Subcutaneous abdominal adipose tissue (tissue), 5 donors: ENCODE measurements at regions not wholly inside any gene's neighbourhood (a gene's known extent, or its start where the extent isn't known, plus 50 kb on each side); places are given as distances from the start of the nearest gene placed in this dataset.
"Not testable (repeated sequence)": the region's sequence is repeated elsewhere in the genome, so short reads cannot be mapped to it uniquely, and the experiment has no call there.

Experiments used
- H3K27ac ChIP-seq: one replicate; pipeline ENCODE4 v1.7.0; 2013; ENCODE audit warnings: low read depth, mild to moderate bottlenecking, inconsistent platforms, low read length, moderate library complexity
- H3K27me3 ChIP-seq, 5 donors: one replicate each; pipeline ENCODE4 v1.7.0; 2013; ENCODE audit warnings: low read length in 5 of 5, inconsistent platforms in 1 of 5; ENCODE audit not compliant: control insufficient read depth in 5 of 5, insufficient read depth in 4 of 5
- H3K36me3 ChIP-seq, 5 donors: one replicate each; pipeline ENCODE4 v1.7.0; 2013; ENCODE audit warnings: low read length in 5 of 5; ENCODE audit not compliant: control insufficient read depth in 5 of 5, insufficient read depth in 5 of 5
- H3K4me1 ChIP-seq, 5 donors: one replicate each; pipeline ENCODE4 v1.7.0; 2013; ENCODE audit warnings: low read length in 5 of 5, mild to moderate bottlenecking in 3 of 5, moderate library complexity in 1 of 5; ENCODE audit not compliant: control insufficient read depth in 5 of 5, insufficient read depth in 5 of 5
- H3K4me3 ChIP-seq, 5 donors: one replicate each; pipeline ENCODE4 v1.7.0; 2013; ENCODE audit warnings: low read length in 5 of 5, low read depth in 1 of 5
- H3K9ac ChIP-seq, 5 donors: one replicate each; pipeline ENCODE4 v1.7.0; 2013; ENCODE audit warnings: low read length in 5 of 5, mild to moderate bottlenecking in 4 of 5, moderate library complexity in 3 of 5
- H3K9me3 ChIP-seq, 5 donors: one replicate each; pipeline ENCODE4 v1.7.0; 2013; ENCODE audit warnings: low read length in 5 of 5; ENCODE audit not compliant: control insufficient read depth in 5 of 5
- donor health status: healthy.
- donor health status: healthy.
- donor health status: healthy.
- donor health status: healthy.
- donor health status: healthy.

DNA sequence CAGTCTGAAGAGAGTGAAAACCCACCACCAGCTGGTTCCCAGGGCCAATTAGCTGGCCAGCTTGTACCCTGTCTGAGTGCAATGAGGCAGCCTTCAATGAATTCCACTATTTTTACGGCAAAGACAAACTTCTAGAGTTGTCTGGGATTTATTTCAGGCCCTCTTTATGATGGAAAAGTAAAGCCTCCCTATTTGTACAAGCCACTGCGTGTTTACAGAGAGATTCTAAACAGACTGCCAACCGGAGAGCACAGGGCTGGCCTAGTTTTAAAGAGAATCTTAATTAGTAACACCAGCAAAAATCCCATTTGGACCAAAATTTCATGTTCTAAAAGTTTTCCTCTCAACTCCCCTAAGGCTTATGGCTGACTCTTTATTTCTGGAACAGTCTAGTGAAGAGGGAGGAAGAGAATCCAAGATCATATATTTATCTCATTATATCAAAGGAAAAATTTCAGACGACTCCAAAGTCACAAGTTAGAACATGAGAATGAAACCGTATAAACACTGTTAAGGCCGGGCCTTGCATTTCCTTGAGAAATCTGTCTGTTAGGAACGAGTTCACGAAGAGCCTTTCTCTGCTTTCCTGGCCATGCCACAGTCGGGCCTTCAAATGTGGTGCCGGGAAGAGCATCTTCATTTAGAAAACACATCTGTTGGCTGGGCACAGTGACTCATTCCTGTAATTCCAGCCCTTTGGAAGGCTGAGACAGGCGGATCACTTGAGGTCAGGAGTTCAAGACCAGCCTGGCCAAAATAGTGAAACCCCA lies 724.6 kb upstream of the NRP1 start:
- Histone ChIP-seq H3K4me3 (no peak overlapping the region), H3K27me3 (no peaks in the 10 kb centered on the region), H3K27ac (peak overlapping the region; percentile 46)

DNA sequence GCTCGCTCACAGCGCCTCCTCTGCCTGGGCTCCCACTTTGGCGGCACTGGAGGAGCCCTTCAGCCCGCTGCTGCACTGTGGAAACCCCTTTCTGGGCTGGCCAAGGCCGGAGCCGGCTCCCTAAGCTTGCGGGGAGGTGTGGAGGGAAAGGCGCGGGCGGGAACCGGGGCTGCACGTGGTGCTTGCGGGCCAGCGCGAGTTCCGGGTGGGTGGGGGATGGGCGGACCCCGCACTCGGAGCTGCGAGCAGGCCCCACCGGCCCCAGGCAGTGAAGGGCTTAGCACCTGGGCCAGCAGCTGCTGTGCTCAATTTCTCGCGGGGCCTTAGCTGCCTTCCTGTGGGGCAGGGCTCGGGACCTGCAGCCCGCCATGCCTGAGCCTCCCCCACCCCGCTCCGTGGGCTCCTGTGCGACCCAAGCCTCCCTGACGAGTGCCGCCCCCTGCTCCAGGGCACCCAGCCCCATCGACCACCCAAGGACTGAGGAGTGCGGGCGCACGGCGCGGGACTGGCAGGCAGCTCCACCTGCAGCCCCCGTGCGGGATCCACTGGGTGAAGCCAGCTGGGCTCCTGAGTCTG lies 721.0 kb upstream of the NRP1 start:
- not testable (repeated sequence) for H3K4me3 ChIP-seq, H3K36me3 ChIP-seq, H3K4me1 ChIP-seq, H3K27ac ChIP-seq, H3K9ac ChIP-seq, H3K27me3 ChIP-seq, H3K9me3 ChIP-seq

More for the DNA sequence above, 724.6 kb upstream of the NRP1 start:
- H3K36me3 ChIP-seq: peaks cover 0 to 4% (median 0%) of the 10 kb centered on the region in 5 donors
- no peaks in the 10 kb centered on the region for H3K4me1 ChIP-seq
- no peak overlapping the region for H3K9ac ChIP-seq
- H3K9me3 ChIP-seq: peaks cover 3 to 19% (median 13%) of the 10 kb centered on the region in 5 donors

DNA sequence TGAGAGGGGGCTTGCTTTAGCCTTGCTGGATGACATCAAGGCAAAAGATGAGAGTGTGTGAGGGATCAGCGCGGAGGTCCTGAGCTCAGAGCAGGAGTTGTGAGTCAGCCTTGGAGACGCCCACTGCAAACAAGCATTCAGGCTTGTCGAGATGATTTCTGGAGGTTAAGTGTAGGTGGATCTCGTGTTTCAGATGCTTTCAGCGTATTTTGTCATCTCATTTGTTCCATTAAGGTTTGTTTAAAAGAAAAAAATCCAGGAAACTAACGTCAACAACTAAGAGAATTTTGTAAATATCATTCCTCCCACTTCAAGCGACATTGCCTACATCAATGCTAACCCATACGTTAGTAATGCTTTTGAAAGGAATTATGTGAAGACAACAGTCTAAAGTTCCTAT lies 715.4 kb upstream of the NRP1 start:
- Histone ChIP-seq H3K9me3 (no peaks in the 10 kb centered on the region), H3K36me3 (no peaks in the 10 kb centered on the region), H3K27me3 (no peaks in the 10 kb centered on the region), H3K27ac (no peak overlapping the region), H3K9ac (no peak overlapping the region), H3K4me1 (no peaks in the 10 kb centered on the region), H3K4me3 (no peak overlapping the region)

DNA sequence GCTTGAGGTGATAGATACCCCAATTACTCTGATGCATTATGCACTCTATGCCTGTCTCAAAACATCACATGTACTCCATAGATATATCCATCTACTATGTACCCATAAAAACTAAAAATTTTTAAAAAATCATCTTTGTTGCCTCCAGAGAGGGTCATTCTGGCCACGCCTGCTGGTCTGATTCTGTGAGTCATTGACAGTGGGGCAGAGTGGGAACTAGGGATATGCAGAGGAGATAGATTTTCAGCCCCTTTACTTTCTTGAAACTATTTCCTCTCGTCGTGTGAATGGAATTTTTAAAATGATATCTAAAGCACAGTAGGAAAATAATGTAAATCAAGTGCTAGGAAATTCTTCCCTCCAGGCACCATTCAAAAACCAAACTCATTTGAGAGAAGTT lies 715.0 kb upstream of the NRP1 start:
- Histone ChIP-seq H3K27ac (no peak overlapping the region), H3K36me3 (no peaks in the 10 kb centered on the region), H3K4me1 (no peaks in the 10 kb centered on the region), H3K9ac (no peak overlapping the region), H3K4me3 (no peak overlapping the region), H3K27me3 (no peaks in the 10 kb centered on the region), H3K9me3 (no peaks in the 10 kb centered on the region)

DNA sequence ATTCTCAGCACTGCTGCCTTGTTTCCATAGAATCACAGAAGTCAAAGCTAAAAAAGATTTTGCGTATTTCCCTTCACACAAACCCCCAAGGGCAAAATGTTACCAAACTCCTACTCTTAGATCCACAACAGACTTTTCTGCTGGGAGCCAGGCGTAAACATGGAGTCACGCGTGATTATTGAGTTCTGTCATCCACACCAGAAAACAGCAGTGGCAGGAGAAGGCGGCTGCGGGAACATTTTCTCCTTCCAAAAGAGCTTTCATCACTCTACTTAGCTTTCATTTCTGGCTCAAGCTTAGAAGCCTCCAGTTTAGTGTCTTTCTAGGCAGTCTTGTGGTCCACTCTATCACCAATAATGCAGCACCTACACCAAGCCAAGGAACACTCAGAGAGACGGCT lies 712.9 kb upstream of the NRP1 start:
- Histone ChIP-seq H3K4me3 (no peak overlapping the region), H3K27me3 (no peaks in the 10 kb centered on the region), H3K4me1 (no peaks in the 10 kb centered on the region), H3K27ac (no peak overlapping the region), H3K36me3 (no peaks in the 10 kb centered on the region), H3K9me3 (no peaks in the 10 kb centered on the region), H3K9ac (no peak overlapping the region)

DNA sequence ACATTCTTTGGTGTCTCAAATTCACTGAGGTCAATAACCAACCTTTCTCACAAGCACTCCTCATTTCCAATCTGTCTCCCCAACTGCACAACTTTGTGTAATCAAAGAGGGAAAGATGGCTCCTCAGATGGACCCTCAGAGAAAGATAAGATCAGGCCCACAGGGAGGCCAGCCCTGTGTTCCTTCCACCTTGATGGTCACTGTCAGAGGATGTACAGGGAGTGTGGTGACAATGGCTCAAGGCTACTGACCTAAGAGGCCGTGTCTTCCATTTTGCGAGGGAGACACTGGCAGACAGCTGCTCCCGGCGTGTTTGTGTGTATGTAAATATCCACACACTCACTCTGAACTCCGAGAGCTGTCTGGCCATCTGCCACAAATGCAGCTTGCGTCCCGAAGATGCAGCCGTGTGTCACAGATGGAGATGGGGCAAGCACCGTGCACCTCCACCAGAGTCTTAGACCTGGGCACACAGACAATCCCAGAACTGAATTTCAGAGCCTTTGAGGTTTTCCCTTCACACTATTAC lies 712.1 kb upstream of the NRP1 start:
- Histone ChIP-seq H3K4me1 (no peaks in the 10 kb centered on the region), H3K27ac (no peak overlapping the region), H3K9ac (no peak overlapping the region), H3K4me3 (no peak overlapping the region), H3K9me3 (no peaks in the 10 kb centered on the region), H3K27me3 (no peaks in the 10 kb centered on the region), H3K36me3 (no peaks in the 10 kb centered on the region)

DNA sequence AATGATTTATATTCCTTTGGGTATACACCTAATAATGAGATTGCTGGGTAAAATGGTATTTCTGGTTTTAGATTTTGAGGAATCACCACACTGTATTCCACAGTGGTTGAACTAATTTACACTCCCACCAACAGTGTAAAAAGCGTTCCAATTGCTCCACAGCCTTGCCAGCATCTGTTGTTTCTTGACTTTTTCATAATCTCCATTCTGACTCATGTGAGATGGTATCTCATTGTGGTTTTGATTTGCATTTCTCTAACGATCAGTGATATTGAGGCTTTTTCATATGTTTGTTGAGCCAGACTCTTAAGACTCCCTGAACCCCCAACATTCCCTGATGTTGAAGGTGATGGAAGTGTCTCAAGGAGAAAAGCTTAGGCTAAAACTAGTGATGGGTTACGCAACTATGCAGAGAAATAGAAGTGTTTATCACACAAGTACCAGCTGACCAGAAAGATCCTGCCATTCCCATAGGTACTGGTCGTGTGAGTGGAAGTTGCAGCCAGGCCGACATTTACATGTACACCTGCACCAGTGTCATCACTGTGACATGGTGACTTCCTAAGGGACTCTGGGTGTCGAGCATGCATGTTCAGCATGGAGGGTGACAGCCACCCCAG lies 711.2 kb upstream of the NRP1 start:
- Histone ChIP-seq H3K27ac (no peak overlapping the region), H3K4me1 (no peaks in the 10 kb centered on the region), H3K36me3 (no peaks in the 10 kb centered on the region), H3K9ac (no peak overlapping the region), H3K27me3 (no peaks in the 10 kb centered on the region), H3K4me3 (no peak overlapping the region), H3K9me3 (no peaks in the 10 kb centered on the region)

DNA sequence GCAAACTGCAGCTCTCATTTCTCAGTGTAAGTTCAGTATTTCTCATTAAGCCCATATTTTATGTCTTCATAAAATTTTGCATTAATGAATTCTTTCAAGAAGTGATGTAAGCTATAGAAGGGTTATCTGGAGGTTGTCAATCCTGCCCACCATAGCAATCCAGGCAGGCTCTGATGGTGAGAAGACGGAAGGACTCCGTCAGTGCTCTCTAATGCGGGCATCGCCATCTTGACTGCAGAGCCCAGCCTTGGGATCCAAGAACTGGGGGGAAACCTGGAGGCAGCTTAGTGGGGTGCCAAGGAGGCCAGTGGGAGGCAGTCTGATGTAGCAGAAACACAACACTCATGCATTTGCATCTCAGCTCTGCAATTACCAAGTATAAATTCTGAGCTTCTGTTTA lies 707.4 kb upstream of the NRP1 start:
- no peaks in the 10 kb centered on the region for H3K9me3 ChIP-seq
- H3K27ac ChIP-seq: no peak overlapping the region
- H3K4me1 ChIP-seq: no peaks in the 10 kb centered on the region
- no peaks in the 10 kb centered on the region for H3K36me3 ChIP-seq
- H3K4me3 ChIP-seq: no peak overlapping the region
- no peak overlapping the region for H3K9ac ChIP-seq
- no peaks in the 10 kb centered on the region for H3K27me3 ChIP-seq

DNA sequence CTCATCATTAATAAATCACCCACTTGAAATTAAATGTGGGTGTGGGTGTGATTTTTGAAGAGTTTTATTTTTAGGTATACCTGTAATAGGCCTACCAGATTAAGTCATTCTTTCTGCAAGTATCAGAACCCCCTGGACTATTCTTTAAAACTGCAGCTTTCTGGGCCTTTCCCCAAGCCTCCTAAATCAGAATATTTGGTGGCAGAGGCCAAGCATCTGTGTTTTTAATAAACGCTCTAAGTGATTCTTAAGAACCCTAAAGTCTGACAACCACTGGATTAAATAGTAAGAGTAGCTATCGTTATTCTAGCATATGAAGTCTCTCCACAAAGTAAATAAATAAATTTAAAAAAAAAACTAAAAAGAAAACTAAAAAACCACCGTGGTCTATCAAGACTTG lies 703.0 kb upstream of the NRP1 start:
- Histone ChIP-seq H3K4me1 (no peaks in the 10 kb centered on the region), H3K36me3 (no peaks in the 10 kb centered on the region), H3K9ac (no peak overlapping the region), H3K27me3 (no peaks in the 10 kb centered on the region), H3K27ac (no peak overlapping the region), H3K4me3 (no peak overlapping the region), H3K9me3 (no peaks in the 10 kb centered on the region)

DNA sequence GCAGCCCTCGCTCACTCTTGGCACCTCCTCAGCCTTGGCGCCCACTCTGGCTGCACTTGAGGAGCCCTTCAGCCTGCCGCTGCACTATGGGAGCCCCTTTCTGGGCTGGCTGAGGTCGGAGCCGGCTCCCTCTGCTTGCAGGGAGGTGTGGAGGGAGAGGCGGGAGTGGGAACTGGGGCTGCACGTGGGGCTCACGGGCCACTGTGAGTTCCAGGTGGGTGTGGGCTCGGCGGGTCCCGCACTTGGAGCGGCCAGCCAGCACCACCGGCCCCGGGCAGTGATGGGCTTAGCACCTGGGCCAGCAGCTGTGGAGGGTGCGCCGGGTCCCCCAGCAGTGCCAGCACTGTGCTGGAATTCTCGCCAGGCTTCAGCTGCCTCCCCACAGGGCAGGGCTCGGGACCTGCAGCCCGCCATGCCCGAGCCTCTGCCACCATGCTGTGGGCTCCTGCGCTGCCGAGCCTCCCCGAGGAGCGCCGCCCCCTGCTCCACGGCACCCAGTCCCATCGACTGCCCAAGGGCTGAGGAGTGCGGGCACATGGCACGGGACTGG lies 700.8 kb upstream of the NRP1 start:
- H3K9me3 ChIP-seq, H3K36me3 ChIP-seq, H3K4me3 ChIP-seq, H3K27me3 ChIP-seq, H3K27ac ChIP-seq, H3K9ac ChIP-seq: not testable (repeated sequence)
- H3K4me1 ChIP-seq: peaks cover 0 to 18% (median 16%) of the 10 kb centered on the region in 5 donors
